MM.1S (cell line): ENCODE measurements at regions not wholly inside any gene's neighbourhood (a gene's known extent, or its start where the extent isn't known, plus 50 kb on each side); places are given as distances from the start of the nearest gene placed in this dataset.

Source experiments
- DNase-seq: peaks from one replicate; pipeline ENCODE4 v3.0.0-alpha.2; 2015
- H2AFZ ChIP-seq: fragments of 300-600 bp; sonication (generic); 2 replicates; pipeline ENCODE4 v1.6.0; 2016; ENCODE audit warnings: antibody characterized with exemption, low read length
- H3F3A ChIP-seq: fragments of 300-600 bp; sonication (generic); 2 replicates; pipeline ENCODE4 v1.6.1; 2016; ENCODE audit warnings: mild to moderate bottlenecking, antibody characterized with exemption, low read length, moderate library complexity, mixed read lengths; ENCODE audit not compliant: insufficient read depth
- H3K27ac ChIP-seq: fragments of 300-600 bp; sonication (generic); 2 replicates; pipeline ENCODE4 v1.5.1; 2016; ENCODE audit warnings: mild to moderate bottlenecking, low read length
- H3K27me3 ChIP-seq: fragments of 300-600 bp; sonication (generic); replicated peaks from 2 replicates; pipeline ENCODE4 v1.6.0; 2016; ENCODE audit warnings: low read length; ENCODE audit not compliant: insufficient read depth
- H3K36me3 ChIP-seq: fragments of 300-600 bp; sonication (generic); replicated peaks from 2 replicates; pipeline ENCODE4 v1.6.1; 2016; ENCODE audit warnings: mild to moderate bottlenecking, low read length, mixed read lengths; ENCODE audit not compliant: insufficient read depth
- H3K4me1 ChIP-seq: fragments of 300-600 bp; sonication (generic); 2 replicates; pipeline ENCODE4 v1.6.1; 2016; ENCODE audit warnings: low read length, mixed read lengths
- H3K4me2 ChIP-seq: fragments of 300-600 bp; sonication (generic); 2 replicates; pipeline ENCODE4 v1.6.0; 2016; ENCODE audit warnings: low read depth, low read length
- H3K4me3 ChIP-seq: fragments of 300-600 bp; sonication (generic); 2 replicates; pipeline ENCODE4 v1.5.1; 2016; ENCODE audit warnings: low read length, mixed read lengths
- H3K79me2 ChIP-seq: fragments of 300-600 bp; sonication (generic); 2 replicates; pipeline ENCODE4 v1.6.1; 2016; ENCODE audit warnings: mixed run types, low read length, mixed read lengths
- H3K9ac ChIP-seq: fragments of 300-600 bp; sonication (generic); 2 replicates; pipeline ENCODE4 v1.6.1; 2016; ENCODE audit warnings: low read length, mixed read lengths
- H3K9me2 ChIP-seq: fragments of 300-600 bp; sonication (generic); replicated peaks from 2 replicates; pipeline ENCODE4 v1.6.1; 2016; ENCODE audit warnings: mild to moderate bottlenecking, low read length, mixed read lengths; ENCODE audit not compliant: insufficient read depth
- H3K9me3 ChIP-seq: fragments of 300-600 bp; sonication (generic); replicated peaks from 2 replicates; pipeline ENCODE4 v1.6.1; 2016; ENCODE audit warnings: mild to moderate bottlenecking, low read length, mixed read lengths; ENCODE audit not compliant: insufficient read depth
- H4K20me1 ChIP-seq: fragments of 300-600 bp; sonication (generic); 2 replicates; pipeline ENCODE4 v1.6.1; 2016; ENCODE audit warnings: mild to moderate bottlenecking, low read length, moderate library complexity, mixed read lengths; ENCODE audit not compliant: insufficient read depth
- CTCF ChIP-seq: fragments of 300-600 bp; sonication (generic); IDR thresholded peaks from 2 replicates; pipeline ENCODE4 v1.5.1; 2016; ENCODE audit warnings: antibody characterized with exemption, low read length, mixed read lengths
- EZH2 ChIP-seq: fragments of 300-600 bp; sonication (generic); optimal IDR thresholded peaks from 2 replicates; pipeline ENCODE3; 2017; ENCODE audit warnings: low read depth, mild to moderate bottlenecking, antibody characterized with exemption, low read length, mixed read lengths
- EZH2phosphoT487 ChIP-seq: fragments of 300-600 bp; sonication (generic); IDR thresholded peaks from 2 replicates; pipeline ENCODE4 v1.6.1; 2018; ENCODE audit warnings: antibody characterized with exemption, low read length

GRCh38 chr1:98382986-98383740 is 278.4 kb upstream of the SNX7 start:
- Histone ChIP-seq H3K4me3 (no peak overlapping the region), H3K4me1 (0 out of 2 replicates have a peak, but pooled peaks cover 4% of the 10 kb centered on the region), H3K27ac (no peak overlapping the region), H3K79me2 (no peaks in the 10 kb centered on the region), H3K9me2 (no peaks in the 10 kb centered on the region), H2AFZ (no peak overlapping the region), H3K4me2 (no peak overlapping the region), H3K36me3 (no peaks in the 10 kb centered on the region), H4K20me1 (no peaks in the 10 kb centered on the region), H3F3A (no peaks in the 10 kb centered on the region), H3K27me3 (no peaks in the 10 kb centered on the region), H3K9me3 (no peaks in the 10 kb centered on the region), H3K9ac (no peak overlapping the region)
- no peak for DNase-seq
- no peak for TF ChIP-seq EZH2phosphoT487
- no peak for TF ChIP-seq EZH2
- no peak for TF ChIP-seq CTCF

GRCh38 chr1:98382586-98382985 is 278.9 kb upstream of the SNX7 start:
- Histone ChIP-seq H3K36me3 (no peaks in the 10 kb centered on the region), H3K4me3 (no peak overlapping the region), H3K27ac (no peak overlapping the region), H3K4me1 (0 out of 2 replicates have a peak, but pooled peaks cover under 1% of the 10 kb centered on the region), H3K9me2 (no peaks in the 10 kb centered on the region), H4K20me1 (no peaks in the 10 kb centered on the region), H3K4me2 (no peak overlapping the region), H2AFZ (no peak overlapping the region), H3F3A (no peaks in the 10 kb centered on the region), H3K9me3 (no peaks in the 10 kb centered on the region), H3K27me3 (no peaks in the 10 kb centered on the region), H3K9ac (no peak overlapping the region), H3K79me2 (no peaks in the 10 kb centered on the region)
- TF ChIP-seq EZH2: no peak
- no peak for DNase-seq

DNA sequence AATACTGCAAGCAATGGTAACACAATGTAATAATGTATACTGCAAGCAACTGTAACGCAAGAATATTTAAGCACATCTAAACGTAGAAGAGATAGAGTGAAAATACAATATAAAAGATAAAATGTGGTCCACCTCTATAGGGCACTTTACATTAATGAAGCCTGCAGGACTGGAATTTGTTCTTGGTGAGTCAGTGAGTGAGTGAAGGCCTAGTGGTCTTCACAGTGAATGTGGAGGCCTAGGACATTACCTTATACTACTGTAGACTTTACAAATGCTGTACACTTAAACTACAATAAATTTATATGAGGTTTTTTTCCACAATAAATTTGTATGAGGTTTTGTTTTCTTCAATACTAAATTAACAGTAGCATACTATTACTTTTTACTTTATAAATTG is 287.4 kb upstream of the SNX7 start:
- no peaks in the 10 kb centered on the region for H3F3A ChIP-seq
- H3K4me2 ChIP-seq: no peak overlapping the region
- no peak for DNase-seq
- H3K27me3 ChIP-seq: no peaks in the 10 kb centered on the region
- H3K27ac ChIP-seq: no peak overlapping the region
- no peaks in the 10 kb centered on the region for H3K4me1 ChIP-seq
- H3K9ac ChIP-seq: no peak overlapping the region
- no peaks in the 10 kb centered on the region for H3K79me2 ChIP-seq
- no peaks in the 10 kb centered on the region for H3K36me3 ChIP-seq
- no peaks in the 10 kb centered on the region for H3K9me2 ChIP-seq
- no peaks in the 10 kb centered on the region for H3K9me3 ChIP-seq
- no peaks in the 10 kb centered on the region for H4K20me1 ChIP-seq
- no peak overlapping the region for H3K4me3 ChIP-seq
- TF ChIP-seq EZH2phosphoT487 (no peak), CTCF (no peak), EZH2 (no peak)
- no peak overlapping the region for H2AFZ ChIP-seq

- Histone ChIP-seq H4K20me1 (no peaks in the 10 kb centered on the region), H3K9me3 (no peaks in the 10 kb centered on the region), H3K79me2 (no peaks in the 10 kb centered on the region), H3K9ac (no peak overlapping the region), H3K27ac (no peak overlapping the region), H3K27me3 (no peaks in the 10 kb centered on the region), H3F3A (no peaks in the 10 kb centered on the region), H2AFZ (no peak overlapping the region), H3K9me2 (no peaks in the 10 kb centered on the region), H3K4me2 (no peak overlapping the region), H3K4me1 (no peaks in the 10 kb centered on the region), H3K4me3 (no peak overlapping the region), H3K36me3 (no peaks in the 10 kb centered on the region)
- DNase-seq: no peak
- no peak for TF ChIP-seq EZH2
- TF ChIP-seq EZH2phosphoT487: no peak
- no peak for TF ChIP-seq CTCF
Observed at GRCh38 chr1:98373056-98373455, 288.5 kb upstream of the SNX7 start.
